HG03175 (cell line): ENCODE measurements at regions not wholly inside any gene's neighbourhood (a gene's known extent, or its start where the extent isn't known, plus 50 kb on each side); places are given as distances from the start of the nearest gene placed in this dataset.
"Not testable (repeated sequence)": the region's sequence is repeated elsewhere in the genome, so short reads cannot be mapped to it uniquely, and the experiment has no call there.

Experiments used
- ATAC-seq: cut with Tn5 transposase; IDR thresholded peaks from one replicate; pipeline ENCODE4 v1.9.1; 2021; ENCODE audit warnings: mild to moderate bottlenecking, moderate library complexity; ENCODE audit not compliant: unreplicated experiment

DNA sequence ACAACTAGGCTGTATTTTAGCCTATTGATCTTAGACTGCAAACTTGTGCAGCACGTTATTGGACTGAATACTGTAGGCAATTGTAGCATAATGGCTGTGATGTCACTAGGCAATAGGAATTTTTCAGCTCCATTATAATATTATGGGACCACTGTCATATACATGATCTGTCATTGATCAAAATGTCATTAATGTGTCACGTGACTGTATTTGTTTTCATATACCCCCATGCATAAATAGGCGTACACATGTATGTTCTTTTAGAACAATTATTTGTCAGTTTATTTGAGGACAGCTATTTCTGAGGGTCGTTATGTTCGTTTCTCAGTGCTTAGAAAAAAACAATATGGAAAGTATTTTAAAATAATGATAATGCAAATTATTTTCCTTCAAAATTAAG is 111.9 kb upstream of the CDH2 start:
- ATAC-seq: no peak

DNA sequence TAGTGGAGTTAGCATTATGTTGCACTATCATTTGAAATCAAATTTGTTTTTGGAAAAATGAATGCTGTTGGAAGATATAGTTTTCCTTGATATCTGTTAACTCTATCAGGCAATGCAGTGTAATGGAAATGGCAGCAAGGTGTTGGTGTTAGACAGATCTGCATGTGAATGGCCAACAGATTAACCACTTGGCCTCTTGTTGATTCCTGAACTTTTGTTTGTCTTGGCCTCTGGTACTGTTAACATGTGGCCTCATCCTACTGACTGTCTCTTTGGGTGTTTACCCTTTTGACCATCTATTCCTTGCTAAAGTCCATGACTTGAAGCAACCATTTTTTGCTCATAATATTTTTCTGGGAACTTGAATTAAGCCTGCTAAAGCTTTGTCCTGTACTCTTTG is 110.2 kb upstream of the CDH2 start:
- ATAC-seq: no peak

DNA sequence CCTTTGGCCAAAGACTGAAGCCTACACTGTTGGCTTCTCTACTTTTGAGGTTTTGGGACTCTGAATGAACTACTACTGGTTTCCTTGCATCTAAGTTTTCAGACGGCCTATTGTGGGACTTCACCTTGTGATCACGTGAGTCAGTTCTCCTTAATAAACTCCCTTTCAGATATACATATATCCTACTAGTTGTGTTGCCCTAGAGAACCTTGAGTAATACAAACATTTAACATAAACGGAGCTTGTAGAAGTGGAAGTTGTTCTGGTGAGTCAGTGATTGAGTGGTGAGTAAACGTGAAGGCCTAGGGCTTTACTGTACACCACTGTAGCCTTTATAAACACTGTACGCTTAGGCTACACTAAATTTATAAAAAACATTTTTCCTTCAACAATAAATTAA is 107.2 kb upstream of the CDH2 start:
- ATAC-seq: no peak

DNA sequence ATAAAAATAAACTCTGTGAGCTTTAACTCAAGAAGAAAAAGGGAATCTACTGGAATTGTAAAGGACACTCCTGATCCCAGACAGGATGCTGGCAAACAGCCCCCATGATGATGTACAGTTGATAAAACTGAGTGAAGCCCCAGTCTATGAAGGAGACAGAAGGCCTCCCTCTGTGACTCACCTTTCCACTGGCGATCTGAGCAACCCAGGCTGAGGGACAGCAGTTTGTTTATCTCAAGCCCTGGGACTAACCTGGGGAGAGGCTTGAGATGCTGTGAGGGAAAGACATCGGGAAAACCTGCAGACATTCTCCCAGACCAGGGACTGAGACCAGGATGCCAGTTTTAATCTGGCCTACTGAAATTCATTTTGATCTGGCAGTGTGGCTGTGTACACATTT is 104.5 kb upstream of the CDH2 start:
- no peak for ATAC-seq

DNA sequence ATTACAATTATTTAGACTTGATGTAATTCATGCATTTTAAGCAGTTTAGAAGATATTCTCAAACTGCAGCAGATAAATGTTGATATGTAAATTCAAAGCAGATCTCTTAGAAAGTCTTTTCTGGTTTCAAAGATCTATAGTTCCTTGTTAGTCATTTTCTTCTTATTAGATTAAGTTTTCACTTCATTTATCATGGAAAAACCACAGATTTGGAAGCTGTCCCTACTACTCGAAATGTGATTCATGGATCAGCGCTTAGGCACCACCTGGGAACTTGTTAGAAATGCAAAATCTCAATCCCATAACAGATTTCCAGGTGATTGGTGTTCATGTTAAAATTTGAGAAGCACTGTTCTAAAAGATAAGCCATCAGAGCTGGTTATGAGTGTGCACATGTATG is 92.8 kb upstream of the CDH2 start:
- ATAC-seq: no peak

DNA sequence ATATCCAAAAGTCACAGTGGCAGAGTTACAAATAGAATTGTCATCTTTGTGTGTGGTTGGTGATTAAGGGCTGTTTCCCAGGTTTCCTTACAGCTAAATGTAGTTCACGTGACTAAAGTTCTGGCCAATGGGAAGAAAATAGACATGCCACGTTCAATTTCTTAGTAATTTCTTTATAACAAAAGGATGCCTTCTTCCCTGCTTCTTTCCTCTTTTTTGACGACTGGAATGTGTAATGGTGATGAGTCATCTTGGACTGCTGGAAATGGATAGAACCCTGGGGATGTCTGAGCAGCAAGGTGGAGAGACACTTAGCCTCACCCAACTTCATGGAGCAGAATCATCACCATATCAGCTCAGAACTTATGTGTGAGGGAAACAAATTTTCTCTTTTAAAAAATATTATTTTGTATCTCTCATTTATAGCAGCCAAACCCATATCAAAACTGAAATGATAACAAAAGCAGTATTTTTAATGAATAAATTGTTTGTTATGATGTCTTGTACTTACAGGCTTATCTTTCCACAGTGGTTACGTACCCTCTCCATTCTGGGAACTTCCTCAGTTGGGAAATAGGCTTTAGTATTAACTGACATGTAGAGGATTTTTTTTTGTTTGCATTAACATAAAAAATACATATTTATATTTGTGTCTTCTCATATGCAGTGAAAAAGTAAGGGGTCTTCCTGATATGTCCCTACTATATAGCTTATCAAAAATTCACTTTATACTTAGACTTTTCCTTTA is 91.1 kb upstream of the CDH2 start:
- ATAC-seq: no peak

DNA sequence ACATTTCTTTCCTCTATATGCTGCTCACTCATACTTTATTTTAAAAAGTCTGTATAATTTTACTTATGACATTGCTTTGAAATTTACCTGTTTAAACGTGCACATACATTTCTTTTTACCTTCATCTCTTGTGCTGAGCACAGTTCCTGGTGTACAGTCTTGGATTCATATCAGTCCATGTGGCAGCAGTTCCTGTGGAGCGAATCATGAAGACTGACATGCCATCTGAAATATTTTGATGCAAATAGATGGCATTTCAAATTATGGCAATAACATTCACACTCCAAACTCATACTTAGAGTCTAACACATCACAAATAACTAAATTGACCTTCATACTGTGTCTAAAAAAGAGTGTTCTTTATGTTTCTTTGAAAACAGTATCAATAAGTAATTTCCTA is 90.3 kb upstream of the CDH2 start:
- ATAC-seq: no peak

DNA sequence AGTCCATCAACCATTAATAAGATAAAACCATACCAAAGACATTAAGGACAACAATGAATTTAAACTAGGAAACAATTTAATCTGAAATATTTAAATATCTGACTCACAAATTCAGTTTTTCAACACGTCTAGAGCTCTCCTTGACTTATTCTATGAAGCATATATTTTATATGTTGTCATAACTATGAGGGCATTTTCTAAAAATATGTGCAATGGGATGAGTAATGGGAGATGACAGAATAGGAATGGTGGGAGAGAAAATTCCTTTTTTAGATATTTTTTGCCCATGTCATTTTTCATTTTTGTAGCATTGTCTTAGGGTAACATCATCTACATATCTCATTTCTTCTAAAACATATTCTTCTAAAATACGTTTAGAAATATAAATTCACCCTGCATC is 79.2 kb upstream of the CDH2 start:
- ATAC-seq: no peak

DNA sequence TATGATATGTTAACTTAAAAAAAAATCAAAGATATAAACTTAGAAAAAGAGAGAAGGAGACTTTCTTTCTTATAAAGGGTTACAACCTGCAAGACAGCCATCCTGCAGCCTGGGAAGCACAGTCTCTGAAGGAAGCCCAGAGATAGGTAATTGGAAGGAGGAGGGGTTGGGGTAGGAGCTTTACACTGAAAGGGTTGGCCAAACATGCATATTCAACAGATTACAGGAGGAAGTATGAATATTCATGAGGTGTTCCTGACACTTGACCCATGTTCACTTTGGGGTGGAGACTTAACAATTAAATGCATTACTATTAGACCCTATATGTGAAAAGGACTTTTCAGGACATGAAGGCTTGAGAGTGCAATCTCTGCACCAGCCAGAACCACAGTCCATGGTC is 71.7 kb upstream of the CDH2 start:
- no peak for ATAC-seq

DNA sequence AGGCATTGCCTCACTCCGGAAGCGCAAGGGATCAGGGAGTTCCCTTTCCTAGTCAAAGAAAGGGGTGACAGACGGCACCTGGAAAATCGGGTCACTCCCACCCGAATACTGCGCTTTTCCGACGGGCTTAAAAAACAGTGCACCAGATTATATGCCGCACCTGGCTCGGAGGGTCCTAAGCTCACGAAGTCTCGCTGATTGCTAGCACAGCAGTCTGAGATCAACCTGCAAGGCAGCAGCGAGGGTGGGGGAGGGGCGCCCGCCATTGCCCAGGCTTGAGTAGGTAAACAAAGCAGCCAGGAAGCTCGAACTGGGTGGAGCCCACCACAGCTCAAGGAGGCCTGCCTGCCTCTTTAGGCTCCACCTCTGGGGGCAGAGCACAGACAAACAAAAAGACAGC is 63.7 kb upstream of the CDH2 start:
- ATAC-seq: not testable (repeated sequence)

DNA sequence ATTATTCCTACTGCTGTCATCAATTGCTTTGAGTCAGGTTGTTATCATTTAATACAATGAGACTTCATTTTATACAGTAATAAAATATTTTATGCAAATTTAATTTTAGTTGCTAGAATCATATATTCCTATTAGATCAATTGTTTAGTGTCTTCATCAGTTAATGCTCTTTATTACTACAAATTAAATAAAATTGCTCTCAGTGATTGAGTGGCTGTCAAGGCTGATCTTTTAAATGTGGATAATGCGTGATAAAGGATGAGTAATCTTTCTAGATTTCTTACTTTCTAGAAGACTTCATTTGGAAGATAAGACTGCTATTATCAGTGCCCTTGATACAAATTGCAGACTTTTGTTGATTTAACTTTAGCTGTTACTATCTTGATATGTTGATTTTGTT is 59.6 kb upstream of the CDH2 start:
- ATAC-seq: no peak
